GM12878 (cell line): ENCODE measurements at regions not wholly inside any gene's neighbourhood (a gene's known extent, or its start where the extent isn't known, plus 50 kb on each side); places are given as distances from the start of the nearest gene placed in this dataset.

Experiments used
- ATAC-seq: fragments of 200-7000 bp; cut with Tn5 transposase; 3 replicates; pipeline ENCODE4 v1.9.1; 2020; ENCODE audit warnings: mild to moderate bottlenecking, moderate library complexity
- BruUV-seq: library from RNA; stranded (reverse); fragments of 400-500 nt; replicated peaks from 2 replicates; lab custom pipeline; 2021; lab: Mats Ljungman, UMichigan
- CTCF ChIA-PET: fragments of 300-600 bp; sonication (Branson Sonifier 250); formaldehyde crosslinking; extraction: SDS; loops from one replicate; lab custom pipeline; 2021; ENCODE audit warnings: inconsistent platforms; lab: Yijun Ruan, JAX
- POLR2A ChIA-PET: fragments of 350-600 bp; formaldehyde crosslinking; extraction: SDS; loops from one replicate; lab custom pipeline; 2021; ENCODE audit warnings: inconsistent platforms; lab: Charles Lee
- RAD21 ChIA-PET: fragments of 300-600 bp; sonication (Branson Sonifier 250); formaldehyde crosslinking; loops from one replicate; lab custom pipeline; 2023; ENCODE audit warnings: antibody characterized with exemption; ENCODE audit not compliant: unreplicated experiment; lab: Charles Lee
- SMC1A ChIA-PET: fragments of 300-600 bp; sonication (Branson Sonifier 250); formaldehyde crosslinking; loops from one replicate; lab custom pipeline; 2023; ENCODE audit not compliant: unreplicated experiment, uncharacterized antibody; lab: Charles Lee
- DNase-seq: peaks from one replicate; pipeline ENCODE4 v3.0.0-alpha.2; 2011; ENCODE audit warnings: low read depth, low spot score
- FAIRE-seq: peaks from 3 replicates; lab custom pipeline; 2011; peaks lifted over from hg19 to GRCh38; lab: Jason Lieb, UNC
- H2AFZ ChIP-seq: 2 replicates; pipeline ENCODE4 v1.6.0; 2011; ENCODE audit warnings: low read depth, low read length, control low read depth; ENCODE audit not compliant: control insufficient read depth
- H3K27ac ChIP-seq: 2 replicates; pipeline ENCODE4 v1.5.1; 2011; ENCODE audit warnings: control low read depth; ENCODE audit not compliant: control insufficient read depth, insufficient read depth
- H3K27me3 ChIP-seq, 2 experiments: replicated peaks in 1 of 2; 2 replicates each; pipeline versions ENCODE4 v1.6.0 to v1.6.1; 2011; ENCODE audit warnings: low read length in 1 of 2; ENCODE audit not compliant: control insufficient read depth in 2 of 2, insufficient read depth in 2 of 2
- H3K36me3 ChIP-seq, 2 experiments: 2 replicates each; pipeline ENCODE4 v1.5.1; 2011; ENCODE audit warnings: low read length in 1 of 2; ENCODE audit not compliant: control insufficient read depth in 2 of 2, insufficient read depth in 2 of 2
- H3K4me1 ChIP-seq: 2 replicates; pipeline ENCODE4 v1.6.1; 2011; ENCODE audit warnings: mild to moderate bottlenecking, low read length, moderate library complexity, mixed read lengths; ENCODE audit not compliant: control insufficient read depth, insufficient read depth
- H3K4me2 ChIP-seq: 2 replicates; pipeline ENCODE4 v1.6.0; 2011; ENCODE audit warnings: control low read depth; ENCODE audit not compliant: control insufficient read depth, insufficient read depth
- H3K4me3 ChIP-seq: fragments of 200-600 bp; sonication (generic); 2 replicates; pipeline ENCODE4 v1.5.1; 2016
- H3K79me2 ChIP-seq: 2 replicates; pipeline ENCODE4 v1.6.0; 2011; ENCODE audit warnings: low read length; ENCODE audit not compliant: control insufficient read depth, insufficient read depth
- H3K9ac ChIP-seq: 2 replicates; pipeline ENCODE4 v1.8.0; 2011; ENCODE audit warnings: low read length, control low read depth, mixed read lengths; ENCODE audit not compliant: control insufficient read depth, insufficient read depth
- H3K9me3 ChIP-seq: replicated peaks from 3 replicates; pipeline ENCODE4 v1.5.1; 2011; ENCODE audit warnings: mild to moderate bottlenecking, low read length; ENCODE audit not compliant: control insufficient read depth, insufficient read depth
- H4K20me1 ChIP-seq: 2 replicates; pipeline ENCODE4 v1.6.0; 2011; ENCODE audit not compliant: control insufficient read depth, insufficient read depth
- ASH2L ChIP-seq: fragments of 300-600, 200-600 bp; sonication (generic); IDR thresholded peaks from 2 replicates; pipeline ENCODE4 v1.6.1; 2017; ENCODE audit warnings: low read depth, mild to moderate bottlenecking, borderline replicate concordance
- BHLHE40 ChIP-seq, 2 experiments: fragments of 450-650 bp in 1 of 2; IDR thresholded peaks; 2 replicates each; pipeline ENCODE4 v1.6.1; 2011 to 2017; ENCODE audit warnings: low read depth in 2 of 2, borderline replicate concordance in 1 of 2, improper control_type of control experiment in 1 of 2, low read length in 1 of 2, mild to moderate bottlenecking in 1 of 2
- ELK1 ChIP-seq: IDR thresholded peaks from 2 replicates; pipeline ENCODE4 v1.6.1; 2012; ENCODE audit warnings: low read depth, low read length, improper control_type of control experiment
- IRF4 ChIP-seq: IDR thresholded peaks from 2 replicates; pipeline ENCODE4 v1.6.1; 2011; ENCODE audit warnings: low read depth, low read length
- JUNB ChIP-seq: IDR thresholded peaks from 2 replicates; pipeline ENCODE4 v1.6.1; 2016; ENCODE audit warnings: antibody characterized with exemption, mild to moderate bottlenecking
- MTA2 ChIP-seq: fragments of 450-650 bp; IDR thresholded peaks from 2 replicates; pipeline ENCODE4 v1.6.1; 2016; ENCODE audit warnings: low read depth, mild to moderate bottlenecking, moderate library complexity
- MYB ChIP-seq: fragments of 150-350 bp; IDR thresholded peaks from 2 replicates; pipeline ENCODE4 v1.6.1; 2014; ENCODE audit warnings: mild to moderate bottlenecking, low read depth, low read length, borderline replicate concordance
- PAX5 ChIP-seq: IDR thresholded peaks from 2 replicates; pipeline ENCODE4 v1.6.1; 2011; ENCODE audit warnings: low read depth, low read length, borderline replicate concordance
- PKNOX1 ChIP-seq: fragments of 450-650 bp; IDR thresholded peaks from 2 replicates; pipeline ENCODE4 v1.6.1; 2016; ENCODE audit warnings: mild to moderate bottlenecking
- PRDM15 ChIP-seq: fragments of 450-650 bp; formaldehyde crosslinking; IDR thresholded peaks from 2 replicates; pipeline ENCODE4 v1.4.0; 2020; ENCODE audit warnings: mild to moderate bottlenecking, moderate library complexity
- RUNX3 ChIP-seq: IDR thresholded peaks from 2 replicates; pipeline ENCODE4 v1.6.1; 2012; ENCODE audit warnings: low read length, inconsistent platforms
- SREBF1 ChIP-seq: IDR thresholded peaks from 2 replicates; pipeline ENCODE4 v1.6.1; 2012; ENCODE audit warnings: mild to moderate bottlenecking, low read length
- WGBS: methylation state at CpG from one replicate; pipeline ENCODE4 v1.1.6; 2016; ENCODE audit warnings: low lambda C conversion rate; ENCODE audit not compliant: insufficient replicate concordance, insufficient coverage; ENCODE audit errors: missing lambda C conversion rate; 5-methylcytosine and 5-hydroxymethylcytosine counted together
- in situ Hi-C: fragments of 300-500 bp; cut with MboI; formaldehyde crosslinking; loops from 9 replicates; pipeline ENCODE4 v1.14.3; 2018; ENCODE audit warnings: mixed read lengths
- intact Hi-C: fragments of 100-400 bp; cut with micrococcal nuclease; formaldehyde crosslinking; loops from one replicate; pipeline ENCODE4 v1.14.2; 2022; ENCODE audit not compliant: unreplicated experiment

- CTCF ChIA-PET = no interaction called here
- POLR2A ChIA-PET = no interaction called here
- H3K9me3 ChIP-seq = no peaks in the 10 kb centered on the region
- H3K4me3 ChIP-seq = no peak overlapping the region
- FAIRE-seq = no peak
- no peak overlapping the region for H3K9ac ChIP-seq
- H4K20me1 ChIP-seq = no peaks in the 10 kb centered on the region
- no peak for DNase-seq
- H3K36me3 ChIP-seq = no peaks in the 10 kb centered on the region
- in situ Hi-C loops (no loop called here), intact Hi-C loops (no loop called here)
- no peak for ATAC-seq
- RAD21 ChIA-PET = no interaction called here
- H3K27ac ChIP-seq = no peak overlapping the region
- no peak overlapping the region for H2AFZ ChIP-seq
- no peaks in the 10 kb centered on the region for H3K27me3 ChIP-seq
- no peak overlapping the region for H3K4me2 ChIP-seq
- TF ChIP-seq PAX5 = no peak
- TF ChIP-seq SREBF1 = no peak
- TF ChIP-seq JUNB = no peak
- no peak for TF ChIP-seq MTA2
- TF ChIP-seq BHLHE40 (IDR thresholded peaks at IDR 0.05; ENCODE audit: borderline replicate concordance in 1 of 2, low read depth in 2 of 2, low read length in 1 of 2) = no peak
- no peak for TF ChIP-seq RUNX3
- no peaks in the 10 kb centered on the region for H3K79me2 ChIP-seq
- no peaks in the 10 kb centered on the region for H3K4me1 ChIP-seq
- SMC1A ChIA-PET = interaction anchor here (0.7 kb wide), 1 partner anchor 434 kb away, joined by 4 read pairs; no protein-coding TSS in a partner anchor
- BruUV-seq = no TSS peak
Measured at GRCh38 chr12:61502179-61502578, 758.0 kb upstream of the USP15 start.

GRCh38 chr12:61504396-61505080 is 755.7 kb upstream of the USP15 start:
- no peak overlapping the region for H3K27ac ChIP-seq
- no peak for ATAC-seq
- RAD21 ChIA-PET = no interaction called here
- no peaks in the 10 kb centered on the region for H4K20me1 ChIP-seq
- H3K9ac ChIP-seq = no peak overlapping the region
- H3K79me2 ChIP-seq = no peaks in the 10 kb centered on the region
- no peak overlapping the region for H2AFZ ChIP-seq
- H3K27me3 ChIP-seq = no peaks in the 10 kb centered on the region
- intact Hi-C loops (no loop called here), in situ Hi-C loops (no loop called here)
- H3K4me3 ChIP-seq = no peak overlapping the region
- CTCF ChIA-PET = interaction anchor here (1.5 kb wide), 1 partner anchor 9 kb away, joined by 3 read pairs; no protein-coding TSS in a partner anchor
- H3K36me3 ChIP-seq = no peaks in the 10 kb centered on the region
- DNase-seq = no peak
- WGBS = 0% methylated on average over 1 of the region's 1 CpG
- no peak overlapping the region for H3K4me2 ChIP-seq
- BruUV-seq = no TSS peak
- FAIRE-seq = no peak
- H3K4me1 ChIP-seq = no peaks in the 10 kb centered on the region
- no peaks in the 10 kb centered on the region for H3K9me3 ChIP-seq
- SMC1A ChIA-PET = no interaction called here
- POLR2A ChIA-PET = no interaction called here
- TF ChIP-seq PRDM15 (no peak), PKNOX1 (no peak), ELK1 (no peak), IRF4 (no peak), ASH2L (no peak), MYB (no peak)
